Bronchial epithelial cell (primary cell): ENCODE measurements at regions not wholly inside any gene's neighbourhood (a gene's known extent, or its start where the extent isn't known, plus 50 kb on each side); places are given as distances from the start of the nearest gene placed in this dataset.

Experiments used
- DNase-seq: peaks from one replicate; pipeline ENCODE4 v3.0.0-alpha.2; 2010; ENCODE audit warnings: low read depth
- FAIRE-seq: peaks from 2 replicates; lab custom pipeline; 2011; peaks lifted over from hg19 to GRCh38; lab: Jason Lieb, UNC
- H3K27me3 ChIP-seq: 2 replicates; pipeline ENCODE4 v1.5.1; 2011; ENCODE audit warnings: low read length; ENCODE audit not compliant: control insufficient read depth, insufficient read depth
- H3K36me3 ChIP-seq: 2 replicates; pipeline ENCODE4 v1.5.1; 2011; ENCODE audit warnings: low read length; ENCODE audit not compliant: control insufficient read depth, insufficient read depth
- H3K4me3 ChIP-seq: 2 replicates; pipeline ENCODE4 v1.5.1; 2011; ENCODE audit warnings: mild to moderate bottlenecking, low read depth, low read length, control low read depth
- TF ChIP-seq, protein P1 (sequence below): IDR thresholded peaks from 2 replicates; pipeline ENCODE4 v1.5.1; 2011; ENCODE audit warnings: mild to moderate bottlenecking, moderate library complexity, low read length, control low read depth, inconsistent platforms; ENCODE audit not compliant: insufficient read depth, severe bottlenecking

- Histone ChIP-seq H3K27me3 (no peaks in the 10 kb centered on the region), H3K4me3 (no peak overlapping the region), H3K36me3 (no peaks in the 10 kb centered on the region)
- FAIRE-seq (no peak), DNase-seq (peak; percentile 12)
- TF ChIP-seq, protein P1, sequence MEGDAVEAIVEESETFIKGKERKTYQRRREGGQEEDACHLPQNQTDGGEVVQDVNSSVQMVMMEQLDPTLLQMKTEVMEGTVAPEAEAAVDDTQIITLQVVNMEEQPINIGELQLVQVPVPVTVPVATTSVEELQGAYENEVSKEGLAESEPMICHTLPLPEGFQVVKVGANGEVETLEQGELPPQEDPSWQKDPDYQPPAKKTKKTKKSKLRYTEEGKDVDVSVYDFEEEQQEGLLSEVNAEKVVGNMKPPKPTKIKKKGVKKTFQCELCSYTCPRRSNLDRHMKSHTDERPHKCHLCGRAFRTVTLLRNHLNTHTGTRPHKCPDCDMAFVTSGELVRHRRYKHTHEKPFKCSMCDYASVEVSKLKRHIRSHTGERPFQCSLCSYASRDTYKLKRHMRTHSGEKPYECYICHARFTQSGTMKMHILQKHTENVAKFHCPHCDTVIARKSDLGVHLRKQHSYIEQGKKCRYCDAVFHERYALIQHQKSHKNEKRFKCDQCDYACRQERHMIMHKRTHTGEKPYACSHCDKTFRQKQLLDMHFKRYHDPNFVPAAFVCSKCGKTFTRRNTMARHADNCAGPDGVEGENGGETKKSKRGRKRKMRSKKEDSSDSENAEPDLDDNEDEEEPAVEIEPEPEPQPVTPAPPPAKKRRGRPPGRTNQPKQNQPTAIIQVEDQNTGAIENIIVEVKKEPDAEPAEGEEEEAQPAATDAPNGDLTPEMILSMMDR, result no peak
These were observed 199.4 kb downstream of the TFAP2A start for GRCh38 chr6:10215326-10216110.

GRCh38 chr6:10210052-10210451 is 204.8 kb downstream of the TFAP2A start:
- Histone ChIP-seq H3K36me3 (no peaks in the 10 kb centered on the region), H3K27me3 (no peaks in the 10 kb centered on the region), H3K4me3 (no peak overlapping the region)
- TF ChIP-seq, protein P1, result no peak
- peak; percentile 66 for DNase-seq
- FAIRE-seq, result no peak

GRCh38 chr6:10205892-10206291 is 209.0 kb downstream of the TFAP2A start:
- TF ChIP-seq, protein P1, result no peak
- Histone ChIP-seq H3K27me3 (no peaks in the 10 kb centered on the region), H3K36me3 (no peaks in the 10 kb centered on the region), H3K4me3 (no peak overlapping the region)
- DNase-seq, result peak; percentile 7
- FAIRE-seq, result no peak

GRCh38 chr6:10205120-10205519 is 209.8 kb downstream of the TFAP2A start:
- TF ChIP-seq, protein P1, result no peak
- Histone ChIP-seq H3K36me3 (no peaks in the 10 kb centered on the region), H3K27me3 (no peaks in the 10 kb centered on the region), H3K4me3 (no peak overlapping the region)
- DNase-seq (peak; percentile 32), FAIRE-seq (no peak)

DNA sequence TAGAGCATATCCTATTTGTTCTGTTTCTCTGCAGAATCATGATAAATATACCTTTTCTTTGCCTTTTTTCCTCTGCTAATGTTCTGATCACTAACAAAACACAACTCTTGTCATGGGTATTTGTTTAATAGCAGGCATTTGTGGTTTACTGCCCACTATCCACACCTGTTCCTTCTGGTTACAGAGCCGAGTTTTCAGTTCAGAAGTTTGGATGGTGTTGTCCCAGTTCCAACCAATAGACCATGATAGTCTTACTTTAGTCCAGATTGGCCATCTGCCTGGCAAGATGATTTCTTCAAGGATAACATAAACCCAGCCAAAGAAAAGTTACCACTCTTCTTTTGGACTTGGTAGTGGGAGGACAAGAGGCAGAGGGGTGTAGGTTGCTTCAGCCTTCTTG is 211.2 kb downstream of the TFAP2A start:
- TF ChIP-seq, protein P1, result no peak
- FAIRE-seq (no peak), DNase-seq (no peak)
- H3K4me3 ChIP-seq, result no peak overlapping the region
- no peaks in the 10 kb centered on the region for H3K36me3 ChIP-seq
- no peaks in the 10 kb centered on the region for H3K27me3 ChIP-seq

- Histone ChIP-seq H3K27me3 (no peaks in the 10 kb centered on the region), H3K36me3 (no peaks in the 10 kb centered on the region), H3K4me3 (no peak overlapping the region)
- TF ChIP-seq, protein P1, result no peak
- FAIRE-seq (peak; percentile 95), DNase-seq (no peak)
These were observed 212.3 kb downstream of the TFAP2A start for GRCh38 chr6:10202581-10202980.
